CD4-positive, alpha-beta T cell treated with Interleukin-21 for 1 hour (primary cell): ENCODE measurements at regions not wholly inside any gene's neighbourhood (a gene's known extent, or its start where the extent isn't known, plus 50 kb on each side); places are given as distances from the start of the nearest gene placed in this dataset.
"Not testable (repeated sequence)": the region's sequence is repeated elsewhere in the genome, so short reads cannot be mapped to it uniquely, and the experiment has no call there.

Experiments
- DNase-seq: peaks from one replicate; pipeline ENCODE4 v3.0.0-alpha.2; 2020

- no peak for DNase-seq
These were observed 542.1 kb upstream of the ATP2B1 start for GRCh38 chr12:90250766-90251165.

GRCh38 chr12:90250042-90250441 lies 541.4 kb upstream of the ATP2B1 start:
- DNase-seq: no peak

GRCh38 chr12:90246688-90247087 lies 538.0 kb upstream of the ATP2B1 start:
- DNase-seq: no peak

- no peak for DNase-seq
These were observed 536.8 kb upstream of the ATP2B1 start for GRCh38 chr12:90245391-90245790.

- no peak for DNase-seq
These were observed 535.6 kb upstream of the ATP2B1 start for GRCh38 chr12:90244232-90244631.

- no peak for DNase-seq
These were observed 534.6 kb upstream of the ATP2B1 start for GRCh38 chr12:90243211-90243610.

GRCh38 chr12:90239732-90240260 lies 531.2 kb upstream of the ATP2B1 start:
- DNase-seq: no peak

GRCh38 chr12:90238663-90239271 lies 530.1 kb upstream of the ATP2B1 start:
- DNase-seq: no peak

GRCh38 chr12:90237841-90238240 lies 529.2 kb upstream of the ATP2B1 start:
- no peak for DNase-seq

GRCh38 chr12:90235642-90236041 lies 527.0 kb upstream of the ATP2B1 start:
- no peak for DNase-seq

GRCh38 chr12:90234472-90234871 lies 525.8 kb upstream of the ATP2B1 start:
- no peak for DNase-seq

- DNase-seq: no peak
These were observed 524.8 kb upstream of the ATP2B1 start for GRCh38 chr12:90233168-90234100.

- no peak for DNase-seq
These were observed 521.0 kb upstream of the ATP2B1 start for GRCh38 chr12:90229407-90230170.

GRCh38 chr12:90226211-90226610 lies 517.6 kb upstream of the ATP2B1 start:
- no peak for DNase-seq

GRCh38 chr12:90216815-90217214 lies 508.2 kb upstream of the ATP2B1 start:
- DNase-seq: no peak

- no peak for DNase-seq
These were observed 507.4 kb upstream of the ATP2B1 start for GRCh38 chr12:90216020-90216552.

- no peak for DNase-seq
These were observed 502.4 kb upstream of the ATP2B1 start for GRCh38 chr12:90211017-90211416.

GRCh38 chr12:90209029-90209428 lies 500.4 kb upstream of the ATP2B1 start:
- no peak for DNase-seq

GRCh38 chr12:90208379-90208778 lies 499.7 kb upstream of the ATP2B1 start:
- not testable (repeated sequence) for DNase-seq

- no peak for DNase-seq
These were observed 499.2 kb upstream of the ATP2B1 start for GRCh38 chr12:90207799-90208198.

- no peak for DNase-seq
These were observed 496.5 kb upstream of the ATP2B1 start for GRCh38 chr12:90205165-90205564.

GRCh38 chr12:90203556-90203955 lies 494.9 kb upstream of the ATP2B1 start:
- no peak for DNase-seq

- no peak for DNase-seq
These were observed 490.4 kb upstream of the ATP2B1 start for GRCh38 chr12:90199006-90199405.
